Ecto neural progenitor cell (in vitro differentiated cells): ENCODE measurements at regions not wholly inside any gene's neighbourhood (a gene's known extent, or its start where the extent isn't known, plus 50 kb on each side); places are given as distances from the start of the nearest gene placed in this dataset.
A peak's percentile ranks its signal among the peaks of the same experiment; 100 is the strongest.
"Not testable (repeated sequence)": the region's sequence is repeated elsewhere in the genome, so short reads cannot be mapped to it uniquely, and the experiment has no call there.

ENCODE experiments used
- DNase-seq: peaks from one replicate; pipeline ENCODE4 v3.0.0-alpha.2; 2018; ENCODE audit warnings: low spot score

- not testable (repeated sequence) for DNase-seq
These were observed 1834.2 kb downstream of the FOXD4L5 start for GRCh38 chr9:63450836-63451235.

GRCh38 chr9:63425123-63425522 is 1859.9 kb downstream of the FOXD4L5 start:
- not testable (repeated sequence) for DNase-seq

DNA sequence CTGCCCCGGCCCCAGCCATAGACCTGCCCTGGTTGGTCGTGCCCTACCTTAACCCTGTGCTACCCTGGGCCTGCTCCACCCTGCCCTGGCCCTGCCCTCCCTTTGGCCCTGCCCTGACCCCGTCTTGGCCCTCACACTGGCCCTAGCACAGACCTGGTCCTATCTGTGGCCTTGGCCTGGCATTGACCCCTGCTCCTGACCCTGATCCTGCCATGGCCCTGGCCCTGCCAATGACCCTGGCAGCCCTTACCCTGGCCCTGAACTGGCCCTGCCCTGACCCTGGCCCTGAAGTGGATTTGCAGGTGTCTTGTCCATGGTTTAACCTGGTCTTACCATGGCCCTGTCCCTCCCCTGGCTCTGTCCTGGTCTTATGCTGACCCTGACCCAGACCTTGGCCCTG is 1894.1 kb downstream of the FOXD4L5 start:
- DNase-seq, result not testable (repeated sequence)

GRCh38 chr9:63385479-63385878 is 1899.5 kb downstream of the FOXD4L5 start:
- peak; percentile 25 for DNase-seq

- not testable (repeated sequence) for DNase-seq
These were observed 1905.1 kb downstream of the FOXD4L5 start for GRCh38 chr9:63379864-63380263.

DNA sequence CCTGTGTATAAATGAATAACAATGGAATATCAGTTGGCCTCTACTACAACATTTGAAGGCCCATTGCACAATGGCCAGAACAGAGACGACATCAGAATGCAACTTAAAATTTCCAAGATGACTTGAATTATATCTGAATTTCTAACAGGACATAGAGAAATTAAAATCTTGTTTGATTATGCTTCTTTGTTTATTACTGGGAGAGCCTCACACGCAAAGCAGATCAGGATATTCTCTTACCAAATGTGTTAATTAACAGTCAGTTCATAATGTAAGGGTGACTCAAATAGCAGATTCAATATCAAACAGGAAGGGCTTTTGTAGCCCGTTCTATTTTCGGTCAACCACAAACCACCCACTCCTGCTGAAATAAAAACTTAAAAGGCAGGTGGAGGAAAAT is 1930.8 kb downstream of the FOXD4L5 start:
- not testable (repeated sequence) for DNase-seq

GRCh38 chr9:63347347-63347746 is 1937.7 kb downstream of the FOXD4L5 start:
- not testable (repeated sequence) for DNase-seq

- DNase-seq, result not testable (repeated sequence)
These were observed 1938.5 kb downstream of the FOXD4L5 start for GRCh38 chr9:63346310-63347048.

- not testable (repeated sequence) for DNase-seq
These were observed 1940.6 kb downstream of the FOXD4L5 start for GRCh38 chr9:63344408-63344807.

DNA sequence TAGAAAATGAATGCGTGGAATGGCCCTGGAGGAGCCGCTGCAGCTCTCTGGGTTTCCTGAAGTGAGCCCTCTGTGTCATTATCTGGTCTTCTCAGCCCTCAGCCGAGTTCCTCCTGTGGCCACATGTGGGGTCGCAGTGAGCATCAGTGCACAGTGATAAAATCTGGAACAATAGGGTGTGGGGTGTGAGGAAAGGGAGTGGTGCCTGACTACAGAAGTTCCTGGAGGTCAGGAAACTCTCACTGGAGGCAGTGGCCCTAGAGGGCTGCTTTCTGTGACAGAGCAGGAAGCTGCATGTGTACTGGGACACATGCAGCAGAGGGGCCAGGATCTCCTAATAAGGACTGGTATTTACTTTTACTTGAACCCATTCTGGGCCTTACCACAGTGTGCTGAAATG is 1942.5 kb downstream of the FOXD4L5 start:
- not testable (repeated sequence) for DNase-seq

GRCh38 chr9:63337899-63338604 is 1947.0 kb downstream of the FOXD4L5 start:
- not testable (repeated sequence) for DNase-seq

GRCh38 chr9:63335286-63335685 is 1949.7 kb downstream of the FOXD4L5 start:
- DNase-seq, result not testable (repeated sequence)

- not testable (repeated sequence) for DNase-seq
These were observed 1950.8 kb downstream of the FOXD4L5 start for GRCh38 chr9:63334187-63334586.

GRCh38 chr9:63333083-63333482 is 1951.9 kb downstream of the FOXD4L5 start:
- not testable (repeated sequence) for DNase-seq

DNA sequence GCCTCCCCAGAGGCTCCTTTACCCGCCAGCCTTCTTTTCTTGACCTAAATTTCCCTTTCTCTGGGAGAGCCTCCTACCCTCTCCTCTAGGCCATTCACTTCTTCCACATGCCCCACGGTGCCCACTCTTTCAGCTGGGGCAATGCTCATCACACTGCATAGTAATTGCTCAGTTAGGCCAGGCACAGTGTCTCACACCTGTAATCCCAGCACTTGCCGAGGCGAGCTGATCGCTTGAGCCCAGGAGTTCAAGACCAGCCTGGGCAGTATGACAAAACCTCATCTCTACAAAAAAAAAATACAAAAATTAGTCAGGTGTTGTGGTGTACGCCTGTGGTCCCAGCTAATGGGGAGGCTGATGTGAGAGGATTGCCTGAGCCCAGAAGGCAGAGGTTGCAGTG is 1956.7 kb downstream of the FOXD4L5 start:
- DNase-seq, result not testable (repeated sequence)

GRCh38 chr9:63327211-63327610 is 1957.8 kb downstream of the FOXD4L5 start:
- DNase-seq, result not testable (repeated sequence)

DNA sequence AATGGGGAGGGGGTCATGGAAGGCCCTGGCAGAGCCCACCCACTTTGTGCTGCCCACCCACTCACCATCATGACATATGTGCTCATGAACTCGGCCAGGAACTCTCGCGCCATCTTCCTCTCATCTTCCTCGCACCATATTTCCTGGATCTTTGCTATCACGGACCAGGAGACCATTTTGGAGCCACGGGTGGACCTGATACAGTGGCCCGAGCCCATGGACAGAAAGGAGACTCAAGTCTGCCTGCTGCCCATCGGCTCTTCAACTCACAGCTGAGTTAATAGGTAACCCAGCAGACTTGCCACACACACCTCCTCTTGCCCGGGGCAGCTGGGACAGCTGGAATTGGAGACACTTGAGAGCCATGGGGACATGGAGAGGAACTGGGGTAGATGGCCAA is 1958.3 kb downstream of the FOXD4L5 start:
- DNase-seq, result not testable (repeated sequence)

- DNase-seq, result not testable (repeated sequence)
These were observed 1959.3 kb downstream of the FOXD4L5 start for GRCh38 chr9:63325696-63326095.

DNA sequence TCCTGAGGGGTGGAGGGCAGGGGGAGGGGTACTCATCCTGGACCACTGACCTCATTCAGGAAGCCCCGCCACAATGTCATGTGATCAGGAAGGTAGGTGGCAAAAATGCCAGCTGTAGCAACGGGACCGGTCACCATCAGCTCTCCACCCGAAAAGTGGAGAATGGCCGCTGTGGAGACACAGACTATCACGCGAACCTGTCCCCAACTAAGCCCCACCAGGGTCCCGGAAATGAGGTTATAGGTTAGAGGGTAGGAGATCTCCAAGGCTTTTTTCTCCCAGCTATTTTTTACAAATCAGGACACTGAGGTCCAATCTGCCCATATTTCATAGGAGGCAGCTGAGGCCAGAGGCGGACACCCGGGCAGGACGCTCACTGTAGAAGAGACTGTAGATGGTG is 1966.9 kb downstream of the FOXD4L5 start:
- DNase-seq, result not testable (repeated sequence)

GRCh38 chr9:63315387-63315786 is 1969.6 kb downstream of the FOXD4L5 start:
- DNase-seq, result not testable (repeated sequence)

DNA sequence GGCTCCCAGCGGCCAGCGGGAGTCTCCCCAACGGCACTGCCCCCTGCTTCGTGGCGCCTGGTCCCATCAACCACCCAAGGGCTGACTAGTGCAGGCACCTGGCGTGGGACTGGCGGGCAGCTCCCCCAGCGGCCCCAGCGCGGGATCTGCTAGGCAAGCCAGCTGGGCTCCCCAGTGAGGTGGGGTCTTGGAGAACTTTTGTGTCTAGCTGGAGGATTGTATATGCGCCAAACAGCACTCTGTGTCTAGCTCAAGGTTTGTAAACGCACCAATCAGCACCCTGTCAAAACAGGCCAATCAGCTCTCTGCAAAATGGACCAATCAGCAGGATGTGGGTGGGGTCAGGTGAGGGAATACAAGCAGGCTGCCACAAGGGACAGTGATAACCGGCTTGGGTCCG is 1988.2 kb downstream of the FOXD4L5 start:
- DNase-seq, result not testable (repeated sequence)

DNA sequence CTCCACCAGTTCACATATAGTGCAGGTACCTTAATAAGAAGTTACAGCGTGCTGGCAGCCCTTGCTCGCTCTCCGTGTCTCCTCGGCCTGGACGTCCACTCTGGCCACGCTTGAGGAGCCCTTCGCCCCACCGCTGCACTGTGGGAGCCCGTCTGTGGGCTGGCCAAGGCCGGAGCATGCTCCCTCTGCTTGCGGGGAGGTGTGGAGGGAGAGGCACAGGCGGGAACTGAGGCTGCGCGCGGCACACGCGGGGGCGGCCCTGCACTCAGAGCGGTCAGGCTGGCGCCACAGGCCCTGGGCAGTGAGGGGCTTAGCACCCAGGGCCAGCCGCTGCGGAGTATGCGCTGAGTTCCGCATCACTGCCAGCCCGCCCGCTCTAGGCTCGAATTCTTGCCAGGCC is 1988.6 kb downstream of the FOXD4L5 start:
- not testable (repeated sequence) for DNase-seq

GRCh38 chr9:63289971-63290370 is 1995.0 kb downstream of the FOXD4L5 start:
- DNase-seq, result not testable (repeated sequence)
